Fibroblast of lung (primary cell): ENCODE measurements at regions not wholly inside any gene's neighbourhood (a gene's known extent, or its start where the extent isn't known, plus 50 kb on each side); places are given as distances from the start of the nearest gene placed in this dataset.

ENCODE experiments used
- CTCF ChIP-seq, 2 donors: IDR thresholded peaks in 1 of 2; conservative IDR thresholded peaks in 1 of 2; 1 replicate in 1 of 2; 2 replicates in 1 of 2; pipeline ENCODE4 v1.5.1; 2011 to 2012; ENCODE audit warnings: low read length in 2 of 2, control low read depth in 1 of 2, inconsistent platforms in 1 of 2, low read depth in 1 of 2, mild to moderate bottlenecking in 1 of 2
- EZH2 ChIP-seq: IDR thresholded peaks from 2 replicates; pipeline ENCODE4 v1.5.1; 2012; ENCODE audit warnings: low read length, control low read depth, mild to moderate bottlenecking; ENCODE audit errors: missing control alignments

- TF ChIP-seq CTCF (conservative IDR thresholded peaks at IDR 0.05 in 1 of 2, IDR thresholded peaks at IDR 0.05 in 1 of 2; ENCODE audit: low read depth in 1 of 2, low read length in 2 of 2), result no peak
- no peak for TF ChIP-seq EZH2
Measured at GRCh38 chr2:5854797-5855196, 162.6 kb downstream of the SOX11 start.
